ENCODE measurements at regions not wholly inside any gene's neighbourhood (a gene's known extent, or its start where the extent isn't known, plus 50 kb on each side); places are given as distances from the start of the nearest gene placed in this dataset.

DNA sequence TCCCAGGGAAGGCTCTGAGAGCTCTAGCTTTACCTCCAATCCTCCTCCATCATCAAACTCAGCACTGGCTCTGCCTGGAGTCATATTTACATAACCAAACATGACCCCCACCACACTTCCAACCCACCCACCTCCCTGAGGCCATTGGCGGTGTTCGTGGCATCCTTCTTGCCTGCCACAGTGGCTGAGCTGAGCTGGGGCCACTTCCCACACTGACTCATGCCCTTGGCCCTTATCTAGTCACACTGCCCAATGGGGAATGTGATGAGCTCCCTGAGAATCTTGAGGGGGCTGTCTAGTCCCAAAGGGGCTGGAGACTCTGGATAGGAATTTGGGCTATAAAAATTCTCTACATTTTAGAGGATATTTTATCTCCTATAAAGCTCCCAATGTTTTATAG, 230.9 kb upstream of the IRF2BP2 start (continued):
- TF ChIP-seq, protein P1, sequence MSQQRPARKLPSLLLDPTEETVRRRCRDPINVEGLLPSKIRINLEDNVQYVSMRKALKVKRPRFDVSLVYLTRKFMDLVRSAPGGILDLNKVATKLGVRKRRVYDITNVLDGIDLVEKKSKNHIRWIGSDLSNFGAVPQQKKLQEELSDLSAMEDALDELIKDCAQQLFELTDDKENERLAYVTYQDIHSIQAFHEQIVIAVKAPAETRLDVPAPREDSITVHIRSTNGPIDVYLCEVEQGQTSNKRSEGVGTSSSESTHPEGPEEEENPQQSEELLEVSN (IDR thresholded peaks at IDR 0.05; ENCODE audit: borderline replicate concordance in 1 of 2, extremely low read depth in 1 of 2, insufficient read depth in 1 of 2, insufficient read length in 1 of 2, low read depth in 1 of 2, low read length in 1 of 2, poor library complexity in 1 of 2, severe bottlenecking in 1 of 2), result no peak
- TF ChIP-seq SMARCE1 (IDR thresholded peaks at IDR 0.05), result no peak
- no peak for TF ChIP-seq HDAC3 (IDR thresholded peaks at IDR 0.05; ENCODE audit: borderline replicate concordance, partially characterized antibody)
- TF ChIP-seq JUND (IDR thresholded peaks at IDR 0.05; ENCODE audit: borderline replicate concordance, low read depth, low read length), result peak; percentile 57; the same call in 1 of the 2 replicates
- peak; percentile 57; the same call in 1 of the 3 replicates for TF ChIP-seq JUND (tag; IDR thresholded peaks at IDR 0.05; ENCODE audit: borderline replicate concordance, low read depth, low read length)
- TF ChIP-seq MYNN (IDR thresholded peaks at IDR 0.05), result no peak
- no peak for TF ChIP-seq MYNN (CRISPR knock-in tag; IDR thresholded peaks at IDR 0.05)
- 0 out of 2 replicates have a peak, but pooled peaks have one; percentile 15 for TF ChIP-seq DPF2 (IDR thresholded peaks at IDR 0.05)
- peak; percentile 71; the same call in 1 of the 2 replicates for TF ChIP-seq FOSL1 (tag; conservative IDR thresholded peaks at IDR 0.05)
- TF ChIP-seq MTF1 (CRISPR knock-in tag; IDR thresholded peaks at IDR 0.05; ENCODE audit: borderline replicate concordance), result no peak
- TF ChIP-seq, protein P2, sequence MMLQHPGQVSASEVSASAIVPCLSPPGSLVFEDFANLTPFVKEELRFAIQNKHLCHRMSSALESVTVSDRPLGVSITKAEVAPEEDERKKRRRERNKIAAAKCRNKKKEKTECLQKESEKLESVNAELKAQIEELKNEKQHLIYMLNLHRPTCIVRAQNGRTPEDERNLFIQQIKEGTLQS (IDR thresholded peaks at IDR 0.05), result peak; percentile 43
- TF ChIP-seq, protein P2 (CRISPR knock-in tag; conservative IDR thresholded peaks at IDR 0.05), result no peak
- TF ChIP-seq ZNF780A (CRISPR knock-in tag; IDR thresholded peaks at IDR 0.05), result no peak
- TF ChIP-seq RFX1 (IDR thresholded peaks at IDR 0.05), result no peak

Measured in K562 (cell line).